Inferior parietal cortex (tissue), 1 donor: ENCODE measurements at regions not wholly inside any gene's neighbourhood (a gene's known extent, or its start where the extent isn't known, plus 50 kb on each side); places are given as distances from the start of the nearest gene placed in this dataset.

ENCODE experiments used
- DNase-seq: peaks from one replicate; pipeline ENCODE4 v3.0.0-alpha.2; 2016; ENCODE audit errors: extremely low spot score

GRCh38 chr7:96927131-96927530 lies 78.2 kb upstream of the DLX6 start:
- no peak for DNase-seq

DNA sequence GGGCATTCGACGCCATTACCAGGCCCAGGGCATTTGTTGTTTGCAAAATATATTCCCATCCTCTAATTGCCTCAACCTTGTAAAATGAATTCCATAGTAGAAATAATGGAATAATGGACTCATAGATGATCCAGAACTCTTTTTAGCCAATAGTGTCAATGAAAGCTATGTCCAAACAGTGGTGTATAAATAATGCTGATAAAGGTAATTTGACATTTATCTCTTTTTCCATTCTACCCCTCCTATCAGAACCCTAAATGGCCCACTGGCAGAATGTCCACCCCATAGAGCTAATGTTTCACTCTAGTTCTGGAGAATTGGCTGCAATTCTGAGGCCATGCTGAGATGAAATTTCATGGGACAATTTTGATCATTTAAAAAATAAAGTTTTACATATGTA lies 76.4 kb upstream of the DLX6 start:
- DNase-seq = no peak

DNA sequence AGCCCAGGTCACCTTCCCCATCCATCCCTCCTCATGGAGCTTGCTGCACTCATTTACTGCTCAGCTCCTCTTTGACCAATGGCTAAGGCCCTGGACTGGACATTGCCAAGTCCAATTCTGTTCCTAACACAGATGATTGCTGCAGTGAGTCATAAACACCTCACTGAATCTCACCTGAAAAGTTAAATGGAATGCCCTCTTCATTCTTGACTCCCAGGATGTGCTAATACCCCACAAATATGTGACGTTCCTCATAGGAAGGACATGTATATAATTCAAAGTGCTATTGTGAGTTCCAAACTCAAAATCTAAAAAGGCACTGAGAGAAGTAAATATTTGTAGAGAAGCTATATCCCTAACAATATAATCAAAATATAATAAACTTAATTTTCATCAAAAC lies 73.5 kb upstream of the DLX6 start:
- no peak for DNase-seq

DNA sequence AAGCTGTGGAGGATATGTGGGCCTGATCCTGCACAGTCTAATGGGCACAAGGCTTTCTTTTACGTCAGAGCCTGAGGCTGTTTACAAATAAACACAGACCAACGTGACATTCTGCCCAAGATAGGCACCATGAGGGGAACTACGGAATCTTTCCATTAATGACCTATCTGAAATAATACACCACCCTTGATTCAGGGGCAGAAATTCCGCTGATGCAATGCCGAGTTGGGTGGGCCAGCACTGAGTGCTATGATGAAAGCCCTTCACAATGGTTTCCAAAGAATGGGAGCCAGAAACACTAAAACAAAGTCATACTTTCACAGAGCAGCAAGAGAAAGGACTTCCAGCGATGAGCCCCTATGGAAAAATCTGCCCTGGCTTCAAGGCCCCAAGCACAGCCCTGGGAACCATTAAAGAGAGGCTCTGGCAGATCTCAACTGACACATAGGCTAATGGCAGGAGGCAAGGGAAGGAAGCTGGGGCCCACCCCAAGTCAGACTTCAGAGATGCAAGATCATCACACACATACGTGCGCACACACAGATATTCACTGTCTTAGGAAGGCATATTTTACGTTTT lies 72.2 kb upstream of the DLX6 start:
- no peak for DNase-seq

GRCh38 chr7:96936621-96937020 lies 68.7 kb upstream of the DLX6 start:
- DNase-seq = no peak

DNA sequence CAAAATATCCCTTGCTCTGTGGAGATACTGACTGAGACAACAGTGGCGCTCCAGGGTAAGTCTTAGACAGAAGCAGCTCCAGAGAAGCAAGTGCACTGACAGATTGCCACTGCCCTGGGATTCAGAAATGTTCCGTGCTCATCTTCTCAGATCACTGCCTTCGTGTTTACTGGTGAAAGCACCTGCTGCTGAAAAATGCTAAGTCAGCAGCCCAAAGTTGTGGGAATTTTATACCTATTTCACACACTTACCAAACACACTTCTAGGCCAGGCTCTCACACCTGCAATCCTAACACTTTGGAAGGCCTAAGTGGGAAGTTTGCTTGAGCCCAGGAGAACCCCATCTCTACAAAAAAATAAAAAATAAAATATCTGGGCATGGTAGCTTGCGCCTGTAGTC lies 63.2 kb upstream of the DLX6 start:
- no peak for DNase-seq

GRCh38 chr7:96949766-96950165 lies 55.6 kb upstream of the DLX6 start:
- peak; percentile 2 for DNase-seq

GRCh38 chr7:96952974-96953391 lies 52.4 kb upstream of the DLX6 start:
- DNase-seq = no peak

DNA sequence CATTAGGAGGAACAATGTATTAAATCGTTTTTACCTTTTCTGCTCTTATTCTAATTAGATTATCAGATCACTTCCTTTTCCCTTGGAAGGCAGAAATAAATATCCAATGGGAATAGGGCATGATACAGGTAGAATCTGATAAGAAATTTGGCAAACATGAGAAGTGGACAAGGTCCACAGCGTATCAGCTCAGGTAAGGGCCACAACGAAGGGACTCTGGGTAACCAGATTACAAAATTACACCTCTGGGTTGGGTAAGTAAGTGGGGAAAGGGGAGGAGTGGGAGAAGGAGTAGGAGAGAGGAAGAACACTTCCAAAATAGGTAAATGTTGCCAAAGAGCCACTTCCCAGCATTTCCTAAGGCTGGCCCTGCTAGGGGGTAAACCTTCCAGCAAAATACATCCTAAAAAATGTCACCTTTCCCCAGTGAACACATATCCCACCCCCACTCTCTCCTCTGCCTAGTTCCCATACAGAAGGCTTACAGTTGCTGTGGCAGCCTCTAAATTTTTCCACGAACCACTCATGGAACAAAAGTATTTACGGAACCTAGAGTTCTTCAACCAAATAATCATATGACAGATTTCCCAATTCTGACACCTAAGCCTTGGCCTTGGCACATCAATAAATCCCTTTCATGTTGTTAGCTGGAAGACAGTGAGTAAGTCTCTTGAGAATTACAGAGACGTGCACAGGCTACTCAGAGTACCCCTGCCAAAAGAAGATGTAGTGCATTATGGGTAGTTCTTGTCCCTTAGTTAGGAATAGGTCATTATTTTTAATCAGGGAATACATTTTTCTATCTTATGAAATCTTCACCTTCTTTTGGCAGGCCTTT lies 51.5 kb upstream of the DLX6 start:
- no peak for DNase-seq
